Coronary artery (tissue), 2 donors: ENCODE measurements at regions not wholly inside any gene's neighbourhood (a gene's known extent, or its start where the extent isn't known, plus 50 kb on each side); places are given as distances from the start of the nearest gene placed in this dataset.

ENCODE experiments used
- DNase-seq: peaks from one replicate; pipeline ENCODE4 v3.0.0-alpha.2; 2017; ENCODE audit warnings: low spot score
- H3K27ac ChIP-seq, 2 donors: fragments of 200-600 bp; sonication (generic); one replicate each; pipeline ENCODE4 v1.5.1; 2016 to 2019
- H3K4me3 ChIP-seq: fragments of 200-600 bp; sonication (generic); 2 replicates; pipeline ENCODE4 v1.5.1; 2016; ENCODE audit warnings: mild to moderate bottlenecking, moderate library complexity
- CTCF ChIP-seq: fragments of 200-600 bp; sonication (generic); IDR thresholded peaks from one replicate; pipeline ENCODE4 v1.5.1; 2019; ENCODE audit warnings: antibody characterized with exemption

GRCh38 chr3:194801461-194802432, 116.1 kb downstream of the FAM43A start:
- no peak overlapping the region for H3K4me3 ChIP-seq
- H3K27ac ChIP-seq, result no peak overlapping the region
- no peak for TF ChIP-seq CTCF
- DNase-seq, result peak; percentile 38

GRCh38 chr3:194804796-194805195, 119.1 kb downstream of the FAM43A start:
- no peak overlapping the region for H3K4me3 ChIP-seq
- DNase-seq, result no peak
- H3K27ac ChIP-seq, result no peak overlapping the region
- TF ChIP-seq CTCF, result no peak

GRCh38 chr3:194805546-194805945, 119.9 kb downstream of the FAM43A start:
- no peak overlapping the region for H3K4me3 ChIP-seq
- DNase-seq, result no peak
- H3K27ac ChIP-seq, result no peak overlapping the region
- no peak for TF ChIP-seq CTCF

- no peak for TF ChIP-seq CTCF
- no peak for DNase-seq
- Histone ChIP-seq H3K4me3 (no peak overlapping the region), H3K27ac (no peak overlapping the region)
Observed at GRCh38 chr3:194806991-194807630, 121.4 kb downstream of the FAM43A start.

- no peak for DNase-seq
- H3K4me3 ChIP-seq, result no peak overlapping the region
- H3K27ac ChIP-seq, result no peak overlapping the region
- no peak for TF ChIP-seq CTCF
Observed at GRCh38 chr3:194808640-194809097, 123.0 kb downstream of the FAM43A start.

- DNase-seq, result no peak
- no peak for TF ChIP-seq CTCF
- Histone ChIP-seq H3K4me3 (no peak overlapping the region), H3K27ac (no peak overlapping the region)
Observed at GRCh38 chr3:194809382-194809781, 123.7 kb downstream of the FAM43A start.
